ENCODE measurements at regions not wholly inside any gene's neighbourhood (a gene's known extent, or its start where the extent isn't known, plus 50 kb on each side); places are given as distances from the start of the nearest gene placed in this dataset.
A peak's percentile ranks its signal among the peaks of the same experiment; 100 is the strongest.
"Not testable (repeated sequence)": the region's sequence is repeated elsewhere in the genome, so short reads cannot be mapped to it uniquely, and the experiment has no call there.

GRCh38 chr3:34626699-34627098 is 828.3 kb downstream of the PDCD6IP start:
- DNase-seq (ENCODE audit: low read depth, low spot score), result no peak

DNA sequence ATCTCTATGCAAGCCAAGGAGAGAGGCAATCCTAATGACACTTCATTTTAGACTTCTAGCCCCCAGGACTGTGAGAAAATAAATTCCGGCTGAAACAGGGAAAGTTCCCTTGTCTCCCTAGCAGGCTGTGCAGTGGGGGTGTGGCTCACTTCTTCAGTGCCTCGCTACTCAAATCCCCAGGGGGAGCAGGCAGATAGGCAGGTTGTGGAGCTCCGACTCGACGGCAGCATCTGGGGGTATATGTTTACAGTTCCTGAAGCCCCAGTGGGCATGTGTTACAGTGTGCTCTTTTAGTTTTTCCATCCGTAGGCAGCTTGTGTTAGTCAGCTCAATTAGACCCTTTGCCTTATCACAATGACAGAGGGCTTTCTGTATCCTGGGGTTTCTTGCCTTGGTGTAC is 836.5 kb downstream of the PDCD6IP start:
- no peak for DNase-seq (ENCODE audit: low read depth, low spot score)

DNA sequence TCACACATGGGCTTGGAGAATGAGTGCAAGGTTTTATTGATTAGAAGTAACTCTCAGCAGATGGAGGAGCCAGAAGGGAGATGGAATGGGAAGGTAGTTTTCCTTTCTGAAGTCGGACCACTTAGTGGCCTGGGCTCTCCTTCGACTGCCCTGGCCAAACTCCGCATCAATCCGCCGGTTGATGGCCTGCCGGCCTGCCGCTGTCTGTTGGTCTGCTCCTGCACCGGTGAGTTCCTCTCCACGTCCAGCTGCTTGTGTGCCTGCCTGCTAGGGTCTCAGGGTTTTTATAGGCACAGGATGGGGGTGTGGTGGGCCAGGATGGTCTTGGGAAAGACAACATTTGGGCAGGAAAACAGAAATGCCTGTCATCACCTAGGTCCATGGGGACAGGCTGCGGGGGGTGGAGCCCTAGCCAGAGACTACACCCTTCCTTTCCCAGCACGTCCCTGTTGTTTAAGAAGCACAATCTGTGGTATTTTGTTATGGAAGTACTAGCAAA is 837.0 kb downstream of the PDCD6IP start:
- no peak for DNase-seq (ENCODE audit: low read depth, low spot score)

- peak; percentile 7 for DNase-seq (ENCODE audit: low read depth, low spot score)
Observed at GRCh38 chr3:34646911-34647460, 848.6 kb downstream of the PDCD6IP start.

DNA sequence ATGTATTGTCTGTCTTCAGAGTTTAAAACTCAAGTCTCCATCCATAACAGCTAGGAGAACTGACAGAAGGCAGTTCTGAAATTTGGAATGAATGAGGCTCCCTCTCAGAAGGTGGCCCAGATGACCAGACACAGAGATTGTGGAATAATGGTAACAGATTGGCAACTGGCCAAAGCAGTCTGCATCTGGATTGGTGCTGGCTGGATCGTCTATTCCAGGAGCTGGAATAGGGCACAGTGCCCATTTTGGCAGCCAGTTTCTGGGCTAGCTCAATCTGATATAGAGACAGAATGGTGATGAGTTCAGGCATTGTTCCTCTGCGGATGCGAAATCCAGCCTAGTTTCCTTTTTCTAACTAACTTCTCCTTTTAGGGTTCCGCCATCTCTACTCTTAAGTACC is 851.7 kb downstream of the PDCD6IP start:
- DNase-seq (ENCODE audit: low read depth, low spot score), result no peak

DNA sequence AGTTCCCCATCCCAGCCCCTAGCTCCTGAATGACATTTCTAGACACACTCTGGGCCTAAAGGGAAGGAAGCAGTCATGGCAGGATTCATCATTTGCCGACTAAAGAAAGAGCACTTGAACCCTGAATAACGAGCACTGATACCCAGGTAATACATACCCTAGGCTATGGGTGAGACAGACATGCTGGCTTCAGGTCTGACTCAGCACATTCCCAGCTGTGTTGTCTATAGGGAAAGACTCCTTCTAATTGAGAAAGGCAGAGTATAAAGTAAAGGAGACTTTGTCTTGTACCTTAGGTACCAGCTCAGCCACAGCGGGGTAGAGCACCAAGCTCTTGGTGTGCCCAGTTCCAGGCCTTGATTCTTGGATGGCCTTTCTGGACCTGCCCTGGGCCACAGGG is 870.5 kb downstream of the PDCD6IP start:
- DNase-seq (ENCODE audit: low read depth, low spot score), result no peak

- DNase-seq (ENCODE audit: low read depth, low spot score), result no peak
Observed at GRCh38 chr3:34669490-34669889, 871.1 kb downstream of the PDCD6IP start.

GRCh38 chr3:34675383-34676120 is 877.1 kb downstream of the PDCD6IP start:
- DNase-seq (ENCODE audit: low read depth, low spot score), result peak; percentile 65

DNA sequence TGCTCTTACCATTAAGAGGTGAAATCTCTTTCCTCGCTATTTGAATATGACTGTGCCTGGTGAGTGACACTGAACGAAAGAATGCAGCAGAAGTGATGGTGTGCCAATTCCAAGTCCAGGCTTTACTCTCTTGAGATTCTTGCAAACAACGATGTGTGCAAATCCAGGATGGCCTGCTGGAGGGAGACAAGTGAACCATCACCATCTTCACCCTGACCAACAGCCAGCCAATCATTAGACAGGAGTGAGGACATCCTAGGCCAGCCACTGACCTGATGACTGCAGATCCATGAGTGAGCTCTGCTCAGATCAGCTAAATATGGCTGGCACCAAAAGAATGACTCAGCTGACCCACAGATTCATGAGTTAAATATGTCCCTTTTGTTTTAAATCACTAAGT is 878.0 kb downstream of the PDCD6IP start:
- DNase-seq (ENCODE audit: low read depth, low spot score), result peak; percentile 80

GRCh38 chr3:34678575-34678974 is 880.1 kb downstream of the PDCD6IP start:
- DNase-seq (ENCODE audit: low read depth, low spot score), result no peak

GRCh38 chr3:34679055-34679454 is 880.6 kb downstream of the PDCD6IP start:
- DNase-seq (ENCODE audit: low read depth, low spot score), result not testable (repeated sequence)

GRCh38 chr3:34683851-34684250 is 885.4 kb downstream of the PDCD6IP start:
- peak; percentile 61 for DNase-seq (ENCODE audit: low read depth, low spot score)

DNA sequence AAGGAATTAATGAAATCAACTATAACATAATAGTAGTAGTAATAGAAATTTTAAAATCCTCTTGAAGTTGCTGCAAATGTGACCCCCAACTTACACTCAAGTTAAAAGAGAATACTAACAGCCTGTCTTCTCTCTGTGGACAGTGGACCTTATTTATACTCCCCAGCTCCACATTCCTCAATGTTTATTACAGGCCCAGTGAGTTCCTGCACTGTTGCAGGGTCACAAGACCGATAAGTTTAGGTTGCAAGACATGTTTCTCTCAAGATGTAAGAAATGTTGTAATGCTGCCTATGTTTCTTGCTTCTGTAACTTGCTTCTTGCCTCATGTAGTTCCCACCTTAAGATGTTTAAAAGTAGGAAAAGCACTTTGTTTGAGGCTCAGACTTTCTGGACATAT is 888.1 kb downstream of the PDCD6IP start:
- DNase-seq (ENCODE audit: low read depth, low spot score), result no peak

GRCh38 chr3:34687671-34688070 is 889.2 kb downstream of the PDCD6IP start:
- DNase-seq (ENCODE audit: low read depth, low spot score), result no peak

GRCh38 chr3:34696831-34697230 is 898.4 kb downstream of the PDCD6IP start:
- DNase-seq (ENCODE audit: low read depth, low spot score), result no peak

GRCh38 chr3:34703053-34703452 is 904.6 kb downstream of the PDCD6IP start:
- no peak for DNase-seq (ENCODE audit: low read depth, low spot score)

- peak; percentile 26 for DNase-seq (ENCODE audit: low read depth, low spot score)
Observed at GRCh38 chr3:34724916-34725499, 914.3 kb upstream of the ARPP21 start.

GRCh38 chr3:34725774-34726173 is 913.6 kb upstream of the ARPP21 start:
- DNase-seq (ENCODE audit: low read depth, low spot score), result peak; percentile 49

DNA sequence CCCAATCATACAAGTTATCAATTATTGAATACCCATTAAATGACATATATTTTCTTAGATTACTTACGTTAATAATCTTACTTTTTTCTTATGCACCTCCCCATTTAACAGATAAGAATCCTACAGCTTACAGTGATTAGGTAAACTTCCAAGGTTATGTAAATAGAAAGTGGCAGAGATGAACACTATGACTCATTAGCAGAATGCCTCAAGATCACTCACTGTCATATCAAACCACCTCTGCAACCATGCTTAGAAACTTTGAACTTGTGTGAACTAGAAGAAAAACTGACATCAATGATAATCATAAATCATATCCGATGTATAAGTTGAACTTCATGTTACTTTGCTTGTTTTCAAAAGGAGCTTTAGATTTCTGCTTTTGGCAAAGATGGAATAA is 911.6 kb upstream of the ARPP21 start:
- DNase-seq (ENCODE audit: low read depth, low spot score), result no peak

DNA sequence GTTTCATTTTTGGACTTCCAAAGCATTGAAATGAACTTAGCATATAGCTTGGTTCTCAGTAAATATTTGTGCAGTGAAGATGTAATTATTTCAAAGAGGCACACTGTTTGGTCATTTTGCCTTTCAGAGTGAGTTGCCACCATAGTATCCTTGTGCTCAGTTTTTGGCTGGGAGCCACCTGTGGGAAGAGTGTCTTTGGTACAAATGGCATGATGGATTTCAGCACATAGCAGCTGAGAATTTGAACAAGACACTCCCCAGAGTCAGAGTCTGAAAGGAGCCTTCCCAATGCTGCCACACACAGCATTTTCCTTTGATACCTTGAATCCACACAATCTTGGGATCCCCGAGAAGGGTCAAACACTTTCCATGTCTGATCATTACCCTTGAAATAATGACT is 897.2 kb upstream of the ARPP21 start:
- no peak for DNase-seq (ENCODE audit: low read depth, low spot score)

- DNase-seq (ENCODE audit: low read depth, low spot score), result no peak
Observed at GRCh38 chr3:34758630-34759261, 880.6 kb upstream of the ARPP21 start.

DNA sequence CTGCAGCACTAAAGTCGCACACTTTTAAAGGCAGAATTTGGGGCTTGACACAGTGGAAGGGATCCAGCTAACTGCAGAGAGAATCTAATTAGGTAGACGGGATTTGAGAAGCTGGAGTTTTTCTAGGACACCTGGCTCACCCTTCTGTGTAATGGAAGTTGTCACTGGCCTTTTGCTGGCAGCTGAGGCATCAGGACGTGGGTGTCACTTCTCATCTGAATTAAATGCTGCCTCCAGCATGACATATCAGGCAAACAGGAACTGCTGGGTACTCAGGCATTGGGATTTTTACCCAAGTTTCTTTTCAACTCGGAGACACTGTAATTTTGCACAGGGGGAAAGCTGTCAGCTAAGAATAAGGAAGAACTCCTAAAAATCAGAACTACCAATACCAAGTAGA is 861.9 kb upstream of the ARPP21 start:
- no peak for DNase-seq (ENCODE audit: low read depth, low spot score)

DNA sequence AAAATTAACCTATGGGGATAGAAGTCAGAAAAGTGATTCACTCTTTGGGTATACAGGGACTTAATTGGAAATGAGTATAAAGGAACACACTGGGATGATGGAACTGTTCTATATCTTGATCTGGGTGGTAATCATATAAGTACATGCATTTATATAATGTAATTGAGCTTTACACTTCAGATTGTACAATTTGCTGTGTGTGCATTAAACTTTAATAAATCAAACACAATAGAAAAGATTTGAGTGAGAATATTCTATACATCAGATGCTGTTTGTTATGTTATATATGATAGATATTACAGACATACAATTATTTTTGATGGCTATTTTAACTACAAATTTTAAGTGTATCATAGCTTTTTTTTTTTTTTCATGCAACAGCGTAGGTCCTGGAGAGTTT is 860.2 kb upstream of the ARPP21 start:
- no peak for DNase-seq (ENCODE audit: low read depth, low spot score)

Data from astrocyte of the hippocampus (primary cell).